ENCODE measurements at regions not wholly inside any gene's neighbourhood (a gene's known extent, or its start where the extent isn't known, plus 50 kb on each side); places are given as distances from the start of the nearest gene placed in this dataset.

DNA sequence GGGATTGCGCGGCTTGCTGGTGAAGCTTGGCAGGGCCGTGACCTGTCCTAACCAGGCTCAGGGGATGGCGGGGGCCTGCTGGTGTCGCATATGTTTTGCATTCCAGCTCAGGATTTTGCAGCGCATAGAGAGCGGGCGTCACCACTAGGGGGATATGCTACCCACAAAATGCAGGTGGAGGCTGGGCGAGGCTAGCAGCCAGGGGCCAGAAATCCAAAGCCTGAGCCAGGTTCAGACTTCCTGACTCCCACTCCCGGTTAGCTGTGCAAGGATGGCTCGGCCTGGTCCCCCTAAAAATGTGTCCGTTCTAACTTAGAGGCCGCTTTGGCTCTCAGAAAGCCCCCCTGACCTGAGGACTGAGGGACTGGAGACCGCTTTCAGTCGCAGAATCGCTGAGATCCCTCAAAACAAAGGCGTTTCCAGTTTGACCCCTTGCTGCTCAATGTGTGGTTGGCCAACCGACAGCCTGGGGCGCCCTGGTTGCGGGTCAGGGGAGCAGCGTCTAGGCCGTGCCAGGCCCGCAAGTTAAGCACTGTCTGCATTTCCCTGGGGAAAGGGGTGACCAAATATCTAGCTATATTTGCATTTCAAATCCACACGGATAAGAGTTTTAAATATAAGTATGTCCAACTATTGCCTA is 361.1 kb upstream of the AMELY start:
- intact Hi-C loops (cut with micrococcal nuclease) = loop anchor here (1.0 to 10.0 kb wide), 5 partner anchors 18 to 1262 kb away; no protein-coding TSS in a partner anchor
- Mint-ChIP-seq H3K4me3 (peak overlapping the region; percentile 93), H3K9me3 (ENCODE audit: insufficient read depth) (no peaks in the 10 kb centered on the region), H3K27me3 (no peaks in the 10 kb centered on the region), H3K27ac (peak overlapping the region; percentile 95), H3K4me1 (peaks cover 21% of the 10 kb centered on the region)
- Histone ChIP-seq H4K20me1 (ENCODE audit: control insufficient read depth, insufficient read depth, low read length, poor library complexity, severe bottlenecking) (no peaks in the 10 kb centered on the region), H3K9ac (ENCODE audit: low read length) (no peak overlapping the region), H3K4me3 (ENCODE audit: control extremely low read depth in 1 of 5, extremely low read depth in 1 of 5, insufficient read depth in 1 of 5, low read depth in 2 of 5, low read length in 4 of 5) (peak overlapping the region in 2 of 5 experiments; percentile 63 to 70), H3K27ac (ENCODE audit: low read length in 2 of 2) (peak overlapping the region in 1 of 2 donors; percentile 64), H3K4me2 (replicated peaks; ENCODE audit: low read depth, low read length, poor library complexity, severe bottlenecking) (no peak overlapping the region), H3K79me2 (ENCODE audit: control insufficient read depth, insufficient read depth, low read length) (no peaks in the 10 kb centered on the region), H2AFZ (ENCODE audit: insufficient read depth, low read depth, low read length, poor library complexity, severe bottlenecking) (no peak overlapping the region), H3K4me1 (ENCODE audit: control insufficient read depth in 2 of 2, insufficient read depth in 2 of 2, low read length in 2 of 2) (peaks cover 0 to 16% of the 10 kb centered on the region in 2 donors), H3K36me3 (replicated peaks in 1 of 2; ENCODE audit: control extremely low read depth in 1 of 2, control insufficient read depth in 1 of 2, extremely low read depth in 1 of 2, insufficient read depth in 2 of 2, low read length in 1 of 2) (no peaks in the 10 kb centered on the region), H3K9me3 (ENCODE audit: control extremely low read depth in 1 of 3, control insufficient read depth in 2 of 3, insufficient read depth in 1 of 3, low read length in 2 of 3) (no peaks in the 10 kb centered on the region), H3K27me3 (replicated peaks in 1 of 4; ENCODE audit: control extremely low read depth in 1 of 4, control insufficient read depth in 3 of 4, insufficient read depth in 4 of 4, low read length in 3 of 4) (no peaks in the 10 kb centered on the region)
- ATAC-seq (ENCODE audit: low read depth) (no peak), DNase-seq (peak; percentile 71)
- 1% methylated on average over 10 of the region's 24 CpGs for WGBS (ENCODE audit: insufficient coverage)
- POLR2A ChIA-PET = interaction anchor here (0.7 kb wide), 1 partner anchor 67 kb away, joined by 3 read pairs; no protein-coding TSS in a partner anchor
- TF ChIP-seq, protein P1, sequence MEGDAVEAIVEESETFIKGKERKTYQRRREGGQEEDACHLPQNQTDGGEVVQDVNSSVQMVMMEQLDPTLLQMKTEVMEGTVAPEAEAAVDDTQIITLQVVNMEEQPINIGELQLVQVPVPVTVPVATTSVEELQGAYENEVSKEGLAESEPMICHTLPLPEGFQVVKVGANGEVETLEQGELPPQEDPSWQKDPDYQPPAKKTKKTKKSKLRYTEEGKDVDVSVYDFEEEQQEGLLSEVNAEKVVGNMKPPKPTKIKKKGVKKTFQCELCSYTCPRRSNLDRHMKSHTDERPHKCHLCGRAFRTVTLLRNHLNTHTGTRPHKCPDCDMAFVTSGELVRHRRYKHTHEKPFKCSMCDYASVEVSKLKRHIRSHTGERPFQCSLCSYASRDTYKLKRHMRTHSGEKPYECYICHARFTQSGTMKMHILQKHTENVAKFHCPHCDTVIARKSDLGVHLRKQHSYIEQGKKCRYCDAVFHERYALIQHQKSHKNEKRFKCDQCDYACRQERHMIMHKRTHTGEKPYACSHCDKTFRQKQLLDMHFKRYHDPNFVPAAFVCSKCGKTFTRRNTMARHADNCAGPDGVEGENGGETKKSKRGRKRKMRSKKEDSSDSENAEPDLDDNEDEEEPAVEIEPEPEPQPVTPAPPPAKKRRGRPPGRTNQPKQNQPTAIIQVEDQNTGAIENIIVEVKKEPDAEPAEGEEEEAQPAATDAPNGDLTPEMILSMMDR (IDR thresholded peaks at IDR 0.05) = peak; percentile 64
- TF ChIP-seq EZH2 (IDR thresholded peaks at IDR 0.05; ENCODE audit: borderline replicate concordance, insufficient read depth, low read depth, low read length, poor library complexity, severe bottlenecking) = no peak
- CTCF ChIA-PET = interaction anchor here (0.8 to 2.3 kb wide), 8 partner anchors 10 to 86 kb away, joined by 3 to 14 read pairs (median 4); no protein-coding TSS in a partner anchor

DNA sequence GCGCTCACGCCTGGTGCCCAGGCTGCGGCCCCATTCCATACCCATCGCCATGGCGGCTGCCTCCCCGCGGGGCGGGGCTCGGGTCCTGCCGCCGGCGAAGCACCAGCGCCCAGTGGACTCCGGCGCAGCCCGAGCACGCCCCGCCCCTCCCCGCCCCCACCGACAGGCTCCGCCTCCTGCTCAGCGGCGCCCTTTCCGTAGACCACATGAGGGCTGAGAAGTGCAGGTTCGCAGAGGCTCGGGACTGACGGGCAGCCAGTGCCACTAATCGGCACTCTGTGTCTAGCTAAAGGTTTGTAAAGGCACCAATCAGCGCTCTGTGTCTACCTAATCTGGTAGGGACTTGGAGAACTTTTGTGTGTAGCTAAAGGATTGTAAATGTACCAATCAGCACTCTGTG is 352.2 kb upstream of the AMELY start:
- POLR2A ChIA-PET = no interaction called here
- no peak overlapping the region for H3K27ac Mint-ChIP-seq
- intact Hi-C loops (cut with micrococcal nuclease) = no loop called here
- no peak overlapping the region for H3K27ac ChIP-seq (ENCODE audit: low read length in 2 of 2)
- H3K27me3 Mint-ChIP-seq = peaks cover 4% of the 10 kb centered on the region
- H4K20me1 ChIP-seq (ENCODE audit: control insufficient read depth, insufficient read depth, low read length, poor library complexity, severe bottlenecking) = no peaks in the 10 kb centered on the region
- 88% methylated on average over 19 of the region's 29 CpGs for WGBS (ENCODE audit: insufficient coverage)
- H3K4me2 ChIP-seq (replicated peaks; ENCODE audit: low read depth, low read length, poor library complexity, severe bottlenecking) = no peak overlapping the region
- H3K4me1 Mint-ChIP-seq = no peaks in the 10 kb centered on the region
- H3K79me2 ChIP-seq (ENCODE audit: control insufficient read depth, insufficient read depth, low read length) = no peaks in the 10 kb centered on the region
- CTCF ChIA-PET = no interaction called here
- H3K9me3 Mint-ChIP-seq (ENCODE audit: insufficient read depth) = no peaks in the 10 kb centered on the region
- DNase-seq = no peak
- H3K4me1 ChIP-seq (ENCODE audit: control insufficient read depth in 2 of 2, insufficient read depth in 2 of 2, low read length in 2 of 2) = no peaks in the 10 kb centered on the region
- TF ChIP-seq, protein P1 (IDR thresholded peaks at IDR 0.05) = no peak
- TF ChIP-seq EZH2 (IDR thresholded peaks at IDR 0.05; ENCODE audit: borderline replicate concordance, insufficient read depth, low read depth, low read length, poor library complexity, severe bottlenecking) = no peak
- no peak overlapping the region for H3K9ac ChIP-seq (ENCODE audit: low read length)
- no peaks in the 10 kb centered on the region for H3K27me3 ChIP-seq (replicated peaks in 1 of 4; ENCODE audit: control extremely low read depth in 1 of 4, control insufficient read depth in 3 of 4, insufficient read depth in 4 of 4, low read length in 3 of 4)
- no peaks in the 10 kb centered on the region for H3K36me3 ChIP-seq (replicated peaks in 1 of 2; ENCODE audit: control extremely low read depth in 1 of 2, control insufficient read depth in 1 of 2, extremely low read depth in 1 of 2, insufficient read depth in 2 of 2, low read length in 1 of 2)
- H3K4me3 Mint-ChIP-seq = no peak overlapping the region
- H3K9me3 ChIP-seq (ENCODE audit: control extremely low read depth in 1 of 3, control insufficient read depth in 2 of 3, insufficient read depth in 1 of 3, low read length in 2 of 3) = no peaks in the 10 kb centered on the region
- no peak overlapping the region for H3K4me3 ChIP-seq (ENCODE audit: control extremely low read depth in 1 of 5, extremely low read depth in 1 of 5, insufficient read depth in 1 of 5, low read depth in 2 of 5, low read length in 4 of 5)
- no peak overlapping the region for H2AFZ ChIP-seq (ENCODE audit: insufficient read depth, low read depth, low read length, poor library complexity, severe bottlenecking)
- no peak for ATAC-seq (ENCODE audit: low read depth)

Measured in B cell (primary cell).